Neural crest cell (in vitro differentiated cells): ENCODE measurements at regions not wholly inside any gene's neighbourhood (a gene's known extent, or its start where the extent isn't known, plus 50 kb on each side); places are given as distances from the start of the nearest gene placed in this dataset.
"Not testable (repeated sequence)": the region's sequence is repeated elsewhere in the genome, so short reads cannot be mapped to it uniquely, and the experiment has no call there.

Source experiments
- DNase-seq: peaks from one replicate; pipeline ENCODE4 v3.0.0; 2021; ENCODE audit warnings: low read depth, mixed read lengths, low spot score
- H3K27ac Mint-ChIP-seq: one replicate; pipeline ENCODE4 v1.8.0; 2021; ENCODE audit warnings: mild to moderate bottlenecking, mixed read lengths; ENCODE audit not compliant: unreplicated experiment
- H3K27me3 Mint-ChIP-seq: 2 replicates; pipeline ENCODE4 v1.8.0; 2021; ENCODE audit warnings: low read depth, mild to moderate bottlenecking, mixed read lengths
- H3K36me3 Mint-ChIP-seq: 2 replicates; pipeline ENCODE4 v1.8.0; 2021; ENCODE audit warnings: low read depth, mild to moderate bottlenecking, mixed read lengths
- H3K4me1 Mint-ChIP-seq: 2 replicates; pipeline ENCODE4 v1.8.0; 2021; ENCODE audit warnings: mixed read lengths
- H3K4me3 Mint-ChIP-seq: one replicate; pipeline ENCODE4 v1.8.0; 2021; ENCODE audit warnings: mild to moderate bottlenecking, mixed read lengths
- H3K9me3 Mint-ChIP-seq: 2 replicates; pipeline ENCODE4 v1.8.0; 2021; ENCODE audit warnings: mixed read lengths
- CTCF ChIP-seq: fragments of 200-600 bp; sonication (generic); conservative IDR thresholded peaks from 2 replicates; pipeline ENCODE4 v1.5.0; 2021; ENCODE audit warnings: antibody characterized with exemption, mild to moderate bottlenecking

GRCh38 chr9:39534897-39535296, 179.4 kb downstream of the SPATA31A1 start:
- H3K4me3 Mint-ChIP-seq, H3K27me3 Mint-ChIP-seq, H3K36me3 Mint-ChIP-seq, H3K4me1 Mint-ChIP-seq, H3K27ac Mint-ChIP-seq, DNase-seq, H3K9me3 Mint-ChIP-seq: not testable (repeated sequence)

GRCh38 chr9:39542157-39542556, 186.7 kb downstream of the SPATA31A1 start:
- H3K4me1 Mint-ChIP-seq, DNase-seq, H3K4me3 Mint-ChIP-seq, H3K36me3 Mint-ChIP-seq, H3K27me3 Mint-ChIP-seq, H3K9me3 Mint-ChIP-seq, H3K27ac Mint-ChIP-seq: not testable (repeated sequence)

GRCh38 chr9:39545079-39545478, 189.6 kb downstream of the SPATA31A1 start:
- H3K36me3 Mint-ChIP-seq, H3K4me1 Mint-ChIP-seq, H3K27ac Mint-ChIP-seq, H3K9me3 Mint-ChIP-seq, H3K27me3 Mint-ChIP-seq, DNase-seq, H3K4me3 Mint-ChIP-seq: not testable (repeated sequence)

GRCh38 chr9:39550573-39550972, 195.1 kb downstream of the SPATA31A1 start:
- not testable (repeated sequence) for DNase-seq, H3K4me3 Mint-ChIP-seq, H3K27ac Mint-ChIP-seq

GRCh38 chr9:39551544-39551943, 196.1 kb downstream of the SPATA31A1 start:
- not testable (repeated sequence) for H3K36me3 Mint-ChIP-seq, H3K27me3 Mint-ChIP-seq, H3K9me3 Mint-ChIP-seq
- Mint-ChIP-seq H3K27ac (peak overlapping the region; percentile 75), H3K4me3 (peak overlapping the region; percentile 80), H3K4me1 (peaks cover 19% of the 10 kb centered on the region)
- peak; percentile 52 for DNase-seq

More at GRCh38 chr9:39550573-39550972, 195.1 kb downstream of the SPATA31A1 start:
- H3K27me3 Mint-ChIP-seq, H3K36me3 Mint-ChIP-seq, H3K9me3 Mint-ChIP-seq: not testable (repeated sequence)
- H3K4me1 Mint-ChIP-seq: peaks cover 19% of the 10 kb centered on the region

GRCh38 chr9:39552242-39552881, 196.9 kb downstream of the SPATA31A1 start:
- not testable (repeated sequence) for H3K36me3 Mint-ChIP-seq, H3K27me3 Mint-ChIP-seq, H3K4me3 Mint-ChIP-seq, DNase-seq, H3K9me3 Mint-ChIP-seq
- Mint-ChIP-seq H3K27ac (peak overlapping the region; percentile 90), H3K4me1 (peaks cover 19% of the 10 kb centered on the region)

- H3K36me3 Mint-ChIP-seq, H3K27me3 Mint-ChIP-seq, H3K9me3 Mint-ChIP-seq, H3K4me3 Mint-ChIP-seq, DNase-seq, H3K27ac Mint-ChIP-seq: not testable (repeated sequence)
- peaks cover 19% of the 10 kb centered on the region for H3K4me1 Mint-ChIP-seq
Observed at GRCh38 chr9:39554352-39554751, 198.9 kb downstream of the SPATA31A1 start.

- not testable (repeated sequence) for H3K4me3 Mint-ChIP-seq, H3K9me3 Mint-ChIP-seq, H3K27ac Mint-ChIP-seq, H3K4me1 Mint-ChIP-seq, H3K27me3 Mint-ChIP-seq, H3K36me3 Mint-ChIP-seq
- peak; percentile 60 for TF ChIP-seq CTCF
- DNase-seq: peak; percentile 58
Observed at GRCh38 chr9:39559384-39559783, 203.9 kb downstream of the SPATA31A1 start.

GRCh38 chr9:39566782-39567181, 211.3 kb downstream of the SPATA31A1 start:
- not testable (repeated sequence) for H3K9me3 Mint-ChIP-seq, DNase-seq, H3K4me3 Mint-ChIP-seq, H3K27me3 Mint-ChIP-seq, H3K4me1 Mint-ChIP-seq, H3K36me3 Mint-ChIP-seq
- peak overlapping the region; percentile 89 for H3K27ac Mint-ChIP-seq

GRCh38 chr9:39567396-39567795, 211.9 kb downstream of the SPATA31A1 start:
- not testable (repeated sequence) for H3K27me3 Mint-ChIP-seq, H3K4me3 Mint-ChIP-seq, H3K9me3 Mint-ChIP-seq, H3K4me1 Mint-ChIP-seq, DNase-seq, H3K27ac Mint-ChIP-seq, H3K36me3 Mint-ChIP-seq

- DNase-seq, H3K9me3 Mint-ChIP-seq, H3K4me1 Mint-ChIP-seq, H3K36me3 Mint-ChIP-seq, H3K27ac Mint-ChIP-seq, H3K27me3 Mint-ChIP-seq, H3K4me3 Mint-ChIP-seq: not testable (repeated sequence)
Observed at GRCh38 chr9:39568900-39569299, 213.4 kb downstream of the SPATA31A1 start.

GRCh38 chr9:39573024-39574022, 217.9 kb downstream of the SPATA31A1 start:
- H3K27ac Mint-ChIP-seq, H3K4me3 Mint-ChIP-seq, H3K36me3 Mint-ChIP-seq, H3K9me3 Mint-ChIP-seq, H3K27me3 Mint-ChIP-seq, DNase-seq, H3K4me1 Mint-ChIP-seq: not testable (repeated sequence)
